Activated CD4-positive, CD25-positive, alpha-beta regulatory T cell treated with anti-CD3 and anti-CD28 coated beads, Interleukin-2, amount 50 U/mL, for 72 hours (primary cell): ENCODE measurements at regions not wholly inside any gene's neighbourhood (a gene's known extent, or its start where the extent isn't known, plus 50 kb on each side); places are given as distances from the start of the nearest gene placed in this dataset.

ENCODE experiments used
- DNase-seq: peaks from one replicate; pipeline ENCODE4 v3.0.0; 2021

DNA sequence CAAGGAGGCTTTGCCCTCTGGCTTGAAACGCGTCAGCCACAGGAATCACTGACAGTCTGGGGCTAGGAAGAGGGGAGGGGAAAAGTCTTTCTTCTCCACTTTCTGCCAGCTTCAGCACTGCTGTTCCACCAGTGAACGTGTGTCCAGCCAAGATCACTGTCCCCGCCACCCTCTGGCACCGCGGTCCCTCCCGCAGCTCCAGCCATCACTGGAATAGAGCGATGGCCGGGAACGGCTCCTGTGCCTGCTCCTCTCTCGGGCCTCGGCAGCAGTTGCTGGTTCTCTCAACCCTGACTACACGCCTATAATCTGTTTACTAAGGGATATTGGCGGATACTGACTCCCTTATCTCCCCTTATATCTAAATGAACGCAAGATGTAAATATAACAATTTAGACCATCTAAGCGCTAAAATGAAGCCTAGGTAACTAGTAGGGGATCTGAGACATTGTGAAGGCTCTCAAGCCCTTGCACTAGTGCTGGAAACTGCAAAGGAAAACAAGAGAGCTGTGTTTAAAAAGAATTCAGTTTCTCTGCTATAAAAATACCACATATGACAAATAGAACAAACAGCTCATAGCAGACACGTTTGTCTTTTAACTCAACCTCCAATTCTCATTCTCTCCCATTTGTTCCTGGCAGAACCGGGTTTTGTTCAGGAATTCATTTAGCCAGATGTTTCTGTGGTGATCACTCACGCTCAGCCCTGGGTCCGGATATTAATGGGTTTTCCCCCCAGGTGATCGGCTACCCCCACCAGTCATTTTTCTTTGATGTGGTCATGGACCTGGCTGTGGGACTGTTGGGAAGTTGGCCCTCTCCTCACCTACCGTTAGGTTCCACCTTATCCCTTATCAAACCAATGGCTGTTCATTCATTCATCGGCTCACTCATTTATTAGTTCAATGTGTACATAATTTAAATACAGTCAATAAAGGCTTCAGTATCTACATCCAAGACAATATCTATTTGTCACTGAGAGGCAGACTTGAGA is 149.8 kb downstream of the MED10 start:
- DNase-seq: no peak

DNA sequence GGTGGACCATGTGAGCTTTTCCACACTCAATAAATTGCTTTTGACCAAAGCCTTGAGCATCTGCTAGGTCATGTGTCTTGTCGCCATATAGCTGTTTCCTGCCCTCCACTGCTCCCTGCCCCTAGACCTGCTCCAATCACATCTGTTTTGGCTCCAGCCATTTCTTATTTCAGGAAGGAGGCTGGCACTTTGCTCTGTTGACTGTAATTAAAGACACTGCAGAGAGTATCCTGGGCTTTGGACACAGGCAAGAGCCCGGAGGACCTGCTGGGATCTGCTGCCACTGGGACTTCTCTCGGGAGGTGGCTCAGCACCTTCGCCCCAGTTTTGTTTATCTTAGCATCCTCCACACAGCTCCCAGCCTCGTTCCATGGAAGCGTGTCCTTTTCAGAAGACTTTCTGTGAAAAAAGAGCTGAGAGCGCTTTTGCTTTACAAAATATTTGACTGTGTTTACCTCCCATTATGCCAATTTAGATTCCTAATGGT is 153.2 kb downstream of the MED10 start:
- no peak for DNase-seq

DNA sequence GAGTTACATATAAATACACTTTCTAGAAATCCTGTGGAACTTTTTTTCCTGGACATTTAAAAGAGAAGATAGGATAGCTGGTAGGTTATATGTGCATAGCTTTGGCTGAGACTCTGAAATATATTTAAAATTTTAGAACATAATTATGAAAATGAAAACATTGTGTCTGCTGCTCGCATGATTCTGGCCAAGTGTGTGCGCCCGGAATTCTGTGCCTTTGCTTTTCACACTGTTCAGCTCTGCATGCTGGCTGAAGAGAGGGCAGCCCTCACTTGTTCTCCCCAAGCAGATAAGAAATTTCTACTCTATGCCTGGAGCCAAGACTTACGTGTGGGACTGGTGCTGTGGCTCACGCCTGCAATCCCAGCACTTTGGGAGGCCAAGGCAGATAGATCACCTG is 153.9 kb downstream of the MED10 start:
- no peak for DNase-seq

DNA sequence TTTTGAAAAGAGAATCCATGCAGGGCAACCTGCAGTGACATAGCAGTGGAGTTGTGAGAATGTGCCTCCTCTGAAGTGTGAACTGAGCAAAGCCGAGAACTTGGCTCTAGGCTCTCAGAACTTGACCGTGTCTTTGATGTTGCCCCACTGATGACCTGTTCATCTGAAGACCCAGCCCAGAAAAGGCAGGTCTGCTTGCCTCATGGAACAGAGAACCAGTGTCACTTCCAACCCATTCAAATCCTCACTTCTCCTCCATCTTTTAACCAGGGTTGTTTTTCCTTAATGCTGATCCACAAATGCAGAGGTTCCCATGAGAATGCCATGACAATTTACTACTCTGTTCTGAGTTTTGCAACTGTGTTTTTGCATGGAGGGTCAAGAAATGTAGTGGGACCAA is 155.4 kb downstream of the MED10 start:
- no peak for DNase-seq

DNA sequence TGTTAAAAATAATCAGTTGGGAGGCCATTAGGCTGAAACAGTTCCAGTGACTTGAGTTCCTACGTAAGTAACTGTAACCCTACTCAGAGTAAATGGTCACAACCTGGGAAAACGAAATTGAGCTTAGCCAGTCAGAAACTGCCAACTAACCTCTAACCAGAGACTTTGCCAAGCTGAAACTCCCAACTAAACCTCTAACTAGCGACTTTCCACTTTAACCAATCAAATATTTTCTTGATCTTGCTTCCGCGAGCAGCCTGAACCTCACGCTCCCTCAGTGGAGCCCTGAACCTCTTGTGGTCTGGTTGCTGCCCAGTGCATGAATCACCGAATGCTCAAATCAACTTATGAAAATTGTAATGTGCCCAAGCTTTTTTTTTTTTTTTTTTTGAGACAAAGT is 156.2 kb downstream of the MED10 start:
- DNase-seq: no peak

DNA sequence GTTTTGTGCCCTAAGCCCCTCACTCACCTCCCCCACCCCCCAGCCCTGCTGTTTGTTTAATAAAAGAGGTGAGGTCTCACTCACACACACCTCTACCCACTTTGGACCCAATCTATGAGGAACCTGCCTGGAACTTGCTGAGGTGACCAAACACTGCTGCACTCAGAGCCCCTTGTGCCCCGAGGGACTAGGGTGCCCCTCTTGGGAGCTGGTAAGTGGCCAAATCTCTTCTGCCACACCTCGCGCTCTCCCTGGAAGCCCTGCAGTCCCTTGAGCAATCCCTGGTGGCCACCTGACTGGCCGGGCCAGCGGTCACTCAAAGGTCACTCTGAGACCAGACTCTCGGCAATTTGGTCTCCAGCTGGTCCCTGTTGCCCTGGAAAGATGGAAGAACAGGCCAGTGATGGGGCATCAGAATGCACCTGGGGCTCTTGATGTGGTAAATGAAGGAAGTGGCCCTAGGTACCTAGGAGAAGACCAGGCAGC is 157.2 kb downstream of the MED10 start:
- no peak for DNase-seq

DNA sequence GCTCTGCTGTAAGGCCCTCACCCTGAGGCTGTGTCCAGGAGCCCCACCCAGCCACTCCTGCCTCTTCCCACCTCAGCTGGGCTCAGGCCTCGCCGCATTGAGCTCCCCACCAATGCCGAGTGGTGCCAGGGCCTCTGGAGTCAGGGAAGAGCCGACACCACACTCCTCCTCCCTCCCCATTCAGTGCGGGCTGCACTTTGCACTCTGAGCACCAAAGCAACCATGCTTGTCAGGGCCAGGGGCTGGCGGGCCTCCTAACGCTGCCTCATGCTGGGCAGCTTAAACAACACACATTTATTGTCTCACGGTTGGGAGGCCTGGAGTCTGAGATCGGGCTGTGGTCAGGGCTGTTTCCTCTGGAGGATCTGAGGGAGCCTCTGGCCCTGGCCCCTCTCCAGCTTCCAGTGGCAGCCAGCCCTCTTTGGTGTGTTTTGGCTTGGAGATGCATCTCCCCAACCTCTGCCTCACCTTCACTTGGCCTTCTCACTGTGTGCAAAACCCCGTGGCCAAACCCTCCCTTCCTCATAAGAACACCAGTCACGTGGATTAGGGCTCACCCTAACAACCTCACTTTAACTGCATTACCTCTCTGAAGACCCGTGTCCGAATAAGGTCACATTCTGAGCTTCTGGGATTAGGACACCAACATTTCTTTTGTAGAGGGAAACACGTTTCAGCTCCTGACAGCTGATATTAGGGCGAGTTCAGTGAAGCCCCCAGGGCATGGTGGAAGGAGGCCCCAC is 157.8 kb downstream of the MED10 start:
- no peak for DNase-seq

DNA sequence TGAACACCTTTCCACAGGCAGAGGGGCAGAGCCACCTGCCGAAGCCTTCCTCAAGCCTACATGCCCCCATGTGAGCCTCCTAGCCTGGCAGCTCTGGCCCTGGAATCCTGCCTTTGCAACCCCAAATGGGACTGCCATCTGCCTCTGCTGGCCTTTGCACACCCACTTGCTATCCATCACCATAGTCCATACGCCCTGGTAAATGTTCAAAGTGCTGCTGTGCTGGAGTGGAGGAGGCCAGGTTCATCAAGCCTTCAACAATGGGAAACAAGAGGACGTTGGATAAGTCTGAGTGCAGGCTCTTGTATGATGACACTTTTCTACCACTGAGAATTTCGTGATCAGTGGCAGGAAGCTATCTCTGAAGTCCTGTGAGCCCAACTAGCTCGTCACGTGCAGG is 159.8 kb downstream of the MED10 start:
- DNase-seq: no peak

DNA sequence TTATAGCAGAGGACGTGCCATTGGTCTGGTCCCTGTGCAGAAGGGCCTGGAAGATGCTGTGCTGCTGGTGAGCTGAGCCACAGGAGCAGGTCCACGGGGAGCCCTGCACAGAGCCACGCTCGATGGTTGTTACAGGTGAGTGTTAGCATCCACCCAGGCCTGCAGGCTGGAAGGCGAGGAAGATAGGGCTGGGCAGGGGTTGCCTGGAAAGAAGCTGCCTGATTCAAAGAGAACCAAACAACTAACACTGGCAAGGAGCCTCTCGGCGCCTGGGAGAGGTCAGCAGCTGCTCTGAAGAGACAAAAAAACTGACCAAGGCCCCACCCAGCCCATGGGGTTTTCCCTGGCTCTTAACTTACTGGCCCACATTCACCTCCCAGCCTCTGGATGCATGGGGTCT is 160.2 kb downstream of the MED10 start:
- no peak for DNase-seq

DNA sequence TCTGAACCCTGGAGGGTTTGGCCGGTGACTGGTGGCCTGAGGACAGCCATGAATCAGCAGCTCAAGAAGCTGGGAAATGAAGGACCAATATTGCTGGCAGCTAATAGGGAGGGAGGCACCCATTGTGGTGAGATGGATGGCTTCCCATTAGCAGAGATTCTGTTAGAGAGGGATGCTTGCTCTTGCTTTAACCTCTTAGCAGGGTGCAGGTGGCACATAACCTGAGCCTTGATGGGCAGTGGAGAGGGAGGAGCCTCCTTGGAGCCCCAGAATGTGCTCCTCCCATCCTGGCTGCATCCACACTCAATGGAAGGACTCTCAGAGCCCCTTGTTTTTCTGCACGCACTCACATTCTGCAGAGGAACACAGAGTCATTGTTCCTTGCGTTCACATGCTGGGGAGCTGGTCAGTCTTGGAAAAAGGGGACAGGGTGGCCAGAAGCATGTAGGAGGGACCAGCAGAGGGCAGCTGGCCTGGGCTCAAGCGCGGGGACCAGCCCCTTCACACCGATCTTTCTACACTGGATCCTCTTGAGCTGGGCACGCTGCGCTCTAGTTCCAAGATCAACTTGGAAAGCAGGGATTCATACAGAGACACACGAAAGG is 161.8 kb downstream of the MED10 start:
- DNase-seq: no peak

DNA sequence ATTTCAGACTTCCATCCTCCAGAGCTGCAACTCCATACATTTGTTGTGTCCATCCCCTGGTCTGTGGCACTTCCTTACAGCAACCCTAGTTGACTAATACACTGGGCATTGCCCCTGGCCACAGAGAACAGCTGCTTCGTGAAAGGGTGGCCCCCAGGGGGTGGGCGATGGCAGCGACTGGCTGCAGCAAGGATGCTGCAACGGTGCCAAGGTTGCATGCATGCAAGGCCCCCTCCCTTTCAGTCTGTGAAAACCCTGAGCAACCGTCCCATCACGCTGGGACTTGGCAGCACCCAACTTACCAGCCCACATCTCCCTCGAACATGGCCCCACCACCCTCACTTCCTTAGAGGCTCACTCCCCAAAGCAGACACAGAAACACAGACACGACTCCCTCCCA is 162.5 kb downstream of the MED10 start:
- no peak for DNase-seq

DNA sequence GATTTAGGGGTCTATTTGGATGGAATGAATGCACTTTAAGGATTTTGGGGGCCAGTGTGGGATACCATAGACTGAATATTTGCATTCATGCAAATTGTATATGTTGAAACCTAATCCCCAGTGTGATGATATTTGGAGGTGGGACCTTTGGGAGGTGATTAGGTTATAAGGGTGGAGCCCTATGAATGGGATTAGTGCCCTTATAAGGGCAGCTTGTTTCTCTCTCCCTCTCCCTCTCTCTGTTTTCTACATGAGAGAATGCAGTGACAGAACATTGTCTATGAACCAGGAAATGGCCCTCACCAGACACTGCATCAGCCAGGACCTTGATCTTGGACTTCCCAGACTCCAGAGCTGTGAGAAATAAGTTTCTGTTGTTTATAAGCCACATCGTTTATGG is 166.1 kb downstream of the MED10 start:
- no peak for DNase-seq

DNA sequence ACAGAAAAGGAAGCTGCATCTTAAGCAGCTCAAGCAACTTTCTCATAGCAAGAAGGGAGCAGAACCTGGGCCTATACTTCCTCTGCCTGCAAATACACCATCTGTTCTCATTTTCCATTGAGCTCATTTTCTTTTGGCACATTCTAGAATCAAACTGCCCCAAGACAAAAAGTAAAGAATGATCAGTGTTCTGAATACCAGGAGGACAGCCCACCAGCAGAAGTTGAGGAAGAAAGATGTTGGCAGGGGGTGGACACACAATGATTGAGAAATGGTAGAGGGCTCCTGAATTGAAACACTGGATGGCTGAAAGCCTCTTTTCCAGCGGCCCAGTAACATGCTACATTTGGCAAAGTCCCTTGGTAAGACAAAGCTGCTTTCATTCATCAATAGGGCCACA is 171.8 kb downstream of the MED10 start:
- no peak for DNase-seq

DNA sequence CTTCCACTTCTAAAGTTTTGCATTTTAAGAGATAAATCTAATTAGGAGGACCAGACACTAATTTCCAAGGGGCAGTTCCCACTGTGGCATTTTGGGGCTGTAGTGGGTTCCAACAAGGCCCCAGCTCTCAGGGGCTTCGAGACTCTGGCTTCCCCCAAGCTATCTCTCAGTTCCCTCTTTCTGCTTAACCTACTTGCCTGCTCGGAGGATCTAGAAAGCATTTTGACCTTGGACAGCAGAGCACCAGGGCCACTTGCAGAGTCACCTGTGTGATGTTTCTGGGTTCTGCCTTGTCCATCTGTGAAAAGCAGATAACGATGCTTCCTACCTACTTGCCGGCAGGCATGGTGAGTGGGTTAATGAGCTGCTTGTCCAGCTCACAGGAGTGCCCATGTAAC is 175.4 kb downstream of the MED10 start:
- DNase-seq: no peak

DNA sequence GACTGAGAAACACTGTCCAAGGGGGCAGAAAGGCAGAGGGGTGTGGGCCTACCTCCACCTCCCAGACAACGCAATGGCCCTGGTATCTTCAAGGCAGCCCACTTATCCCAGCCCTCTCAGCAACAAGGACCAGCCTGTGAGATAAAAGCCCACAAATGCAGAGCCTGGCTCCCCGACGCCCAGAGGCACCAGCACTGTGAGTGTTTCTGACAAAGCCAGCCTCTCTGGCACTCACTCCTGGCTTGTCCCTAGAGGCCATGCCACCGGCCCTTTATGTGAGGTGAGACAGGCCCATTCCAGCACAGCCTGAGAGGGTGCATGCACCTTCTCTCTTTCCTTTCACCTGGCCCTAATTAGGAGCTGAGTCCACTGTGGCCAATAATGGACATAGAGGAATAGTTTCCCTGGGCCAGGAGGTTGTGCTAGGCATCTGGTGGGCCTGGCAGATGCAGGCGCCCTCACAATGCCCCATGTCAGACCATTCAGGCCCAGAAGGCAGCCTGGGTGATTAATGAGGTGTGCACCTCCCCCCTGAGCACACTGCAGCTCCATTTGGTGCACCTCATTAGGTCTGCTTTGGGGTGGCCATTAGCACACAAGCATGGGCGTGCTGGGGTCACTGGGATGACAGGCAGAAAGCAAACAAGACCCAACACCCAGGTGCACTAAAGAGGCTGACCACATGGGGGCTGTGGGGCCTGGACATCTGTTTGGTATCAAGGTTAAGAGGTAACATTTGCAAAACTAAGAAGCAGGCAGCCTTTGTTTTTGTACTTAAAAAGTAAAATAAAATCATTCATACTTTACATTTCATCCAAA is 176.0 kb downstream of the MED10 start:
- DNase-seq: no peak

DNA sequence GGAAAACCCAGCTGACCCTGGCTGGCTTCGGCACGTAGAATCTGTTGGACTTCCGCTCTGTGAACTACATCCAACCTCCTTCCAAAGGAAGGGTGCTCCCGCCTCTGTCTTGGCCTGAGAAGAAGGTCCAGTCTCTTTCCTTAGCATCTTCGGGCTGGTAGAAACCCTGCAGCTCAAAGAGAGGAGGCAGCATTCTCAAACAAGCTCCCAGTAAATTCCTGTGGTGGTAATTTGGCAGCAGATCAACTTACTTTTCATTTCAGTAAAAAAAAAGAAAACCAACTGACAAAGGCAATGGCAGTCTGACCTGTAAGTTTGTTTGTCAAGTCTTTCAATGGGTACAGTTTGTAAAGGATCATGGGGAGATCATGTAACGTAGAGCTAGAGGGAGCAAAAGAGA is 176.7 kb downstream of the MED10 start:
- DNase-seq: no peak

DNA sequence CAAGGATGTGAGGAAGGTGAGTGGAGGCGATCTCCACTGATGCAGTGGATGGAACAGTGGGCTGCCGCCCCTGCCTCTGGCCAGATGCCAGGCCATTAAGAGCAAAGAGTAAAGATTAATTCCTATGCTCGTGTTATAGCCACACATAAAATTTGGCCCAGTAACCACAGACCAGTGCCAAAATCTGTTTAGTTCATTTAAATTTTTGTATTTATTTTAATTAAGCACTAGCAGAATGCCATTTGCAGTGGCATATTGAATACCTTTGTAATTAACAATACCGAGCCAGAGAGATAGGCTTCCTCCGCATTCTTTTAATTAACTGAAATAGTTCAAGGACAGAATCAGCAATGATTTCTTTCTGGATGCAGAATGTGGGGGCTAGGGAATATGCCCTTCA is 179.8 kb downstream of the MED10 start:
- no peak for DNase-seq

DNA sequence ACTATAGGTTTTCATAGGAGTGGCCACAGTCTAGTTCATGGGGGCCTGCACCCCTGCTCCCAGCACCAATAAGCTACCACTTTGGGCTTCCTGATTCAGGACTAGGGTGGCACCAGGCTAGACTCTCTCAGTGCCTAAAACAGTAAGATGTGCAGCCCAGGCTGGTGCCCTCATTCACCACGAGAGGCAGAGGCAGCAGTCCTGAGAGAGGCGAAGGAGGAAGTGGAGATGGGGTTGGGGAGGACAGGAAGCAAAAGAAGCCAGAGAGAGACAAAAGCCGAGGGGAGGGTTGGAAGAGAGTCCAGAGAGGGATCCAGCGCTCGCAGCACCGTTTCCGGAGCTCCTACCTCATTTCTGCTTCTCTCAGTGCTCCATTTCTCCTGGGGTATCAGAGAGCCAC is 180.9 kb downstream of the MED10 start:
- DNase-seq: no peak

DNA sequence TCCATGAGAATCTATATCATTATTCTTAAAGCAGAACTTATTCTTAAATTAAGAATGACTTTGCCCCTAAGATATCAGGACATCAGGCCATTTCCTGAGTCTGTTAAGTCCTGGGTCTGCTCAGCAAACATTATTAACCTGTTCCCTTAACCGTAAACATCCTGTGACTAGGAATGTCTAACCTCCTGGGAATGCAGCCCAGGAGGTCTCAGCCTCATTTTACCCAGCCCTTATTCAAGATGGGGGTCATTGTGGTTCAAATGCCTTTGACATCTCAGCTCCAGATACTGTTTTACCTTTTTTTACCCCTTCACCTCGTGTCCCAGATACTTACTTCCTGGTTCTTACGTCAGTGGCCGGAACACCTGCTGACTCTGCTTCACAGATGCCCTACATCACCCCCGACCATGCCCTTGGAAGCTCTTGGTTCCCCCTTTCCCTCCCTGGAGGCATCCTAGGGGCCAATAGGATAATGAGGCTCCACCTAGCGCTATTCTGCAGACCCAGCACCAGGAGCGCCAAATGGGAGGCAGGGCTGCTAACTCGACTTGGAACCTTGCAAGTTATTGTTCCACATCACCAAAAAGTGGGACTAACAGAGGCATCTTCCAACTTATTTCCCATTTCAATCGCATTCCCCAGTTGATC is 182.5 kb downstream of the MED10 start:
- DNase-seq: no peak

DNA sequence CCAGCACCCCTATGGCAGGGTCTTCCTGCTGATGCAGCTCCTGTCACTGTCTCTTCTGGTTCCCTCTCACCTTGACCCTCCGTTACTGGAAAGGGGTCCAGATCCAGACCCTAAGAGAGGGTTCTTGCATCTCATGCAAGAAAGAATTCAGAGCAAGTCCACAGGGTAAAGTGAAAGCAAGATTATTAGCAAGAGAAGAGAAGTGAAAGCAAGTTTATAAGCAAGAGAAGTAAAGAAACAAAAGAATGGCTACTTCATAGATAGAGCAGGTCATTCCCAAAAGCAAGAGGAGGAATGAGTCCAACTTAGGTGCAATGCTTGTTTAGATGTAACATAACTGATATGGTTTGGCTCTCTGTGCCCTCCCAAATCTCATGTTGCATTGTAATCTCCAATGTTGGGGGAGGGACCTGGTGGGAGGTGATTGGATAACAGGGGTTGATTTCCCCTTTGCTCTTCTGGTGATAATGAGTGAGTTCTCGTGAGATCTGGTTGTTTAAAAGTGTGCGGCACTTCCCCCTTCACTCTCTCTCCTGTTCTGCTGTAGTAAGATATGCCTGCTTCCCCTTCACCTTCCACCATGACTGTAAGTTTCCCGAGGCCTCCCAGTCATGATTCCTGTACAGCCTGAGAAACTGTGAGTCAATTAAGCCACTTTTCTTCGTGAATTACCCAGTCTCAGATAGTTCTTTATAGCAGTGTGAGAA is 183.3 kb downstream of the MED10 start:
- no peak for DNase-seq

DNA sequence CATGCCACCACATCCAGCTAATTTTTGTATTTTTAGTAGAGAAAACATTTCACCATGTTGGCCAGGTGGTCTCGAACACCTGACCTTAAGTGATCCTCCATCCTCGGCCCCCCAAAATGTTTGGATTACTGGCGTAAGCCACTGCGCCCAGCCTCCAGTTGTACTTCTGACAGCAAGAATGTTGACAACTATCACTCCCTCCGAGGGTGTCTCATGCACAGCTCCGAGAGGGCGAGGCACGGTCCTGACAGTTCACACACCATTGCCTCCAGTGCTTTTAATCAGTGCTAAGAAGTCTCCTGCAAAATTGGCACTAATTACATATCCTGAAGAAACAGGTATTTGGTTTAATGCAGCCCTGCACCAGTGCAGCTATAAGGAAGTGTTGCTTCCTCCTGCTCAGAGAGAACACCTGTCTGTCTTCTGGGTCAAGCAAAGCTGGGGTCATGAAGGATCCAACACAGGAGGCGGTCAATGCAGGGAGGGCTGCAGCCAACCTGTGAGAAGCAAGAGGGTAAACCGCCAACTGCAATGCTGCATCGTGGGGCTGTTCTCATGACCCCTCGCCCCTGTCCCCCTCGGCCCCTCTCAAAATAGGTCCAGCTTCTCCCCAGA is 184.0 kb downstream of the MED10 start:
- DNase-seq: no peak
